ENCODE measurements at regions not wholly inside any gene's neighbourhood (a gene's known extent, or its start where the extent isn't known, plus 50 kb on each side); places are given as distances from the start of the nearest gene placed in this dataset.

- no peak overlapping the region for H3K4me3 Mint-ChIP-seq
- H3K9me3 Mint-ChIP-seq: no peaks in the 10 kb centered on the region
- ATAC-seq (replicated peaks; ENCODE audit: extremely low read depth, poor library complexity, severe bottlenecking): no peak
- no peaks in the 10 kb centered on the region for H3K4me1 Mint-ChIP-seq
- no peak for DNase-seq (ENCODE audit: low spot score in 2 of 2)
- H3K27ac Mint-ChIP-seq (ENCODE audit: low read depth): no peak overlapping the region
- H3K27me3 Mint-ChIP-seq: no peaks in the 10 kb centered on the region
- H3K36me3 Mint-ChIP-seq (ENCODE audit: insufficient read depth): no peaks in the 10 kb centered on the region
These were observed 291.7 kb upstream of the EMCN start for GRCh38 chr4:100809506-100809905.

GRCh38 chr4:100806988-100807387, 289.2 kb upstream of the EMCN start:
- no peak overlapping the region for H3K4me3 Mint-ChIP-seq
- no peak overlapping the region for H3K27ac Mint-ChIP-seq (ENCODE audit: low read depth)
- no peak for DNase-seq (ENCODE audit: low spot score in 2 of 2)
- H3K9me3 Mint-ChIP-seq: no peaks in the 10 kb centered on the region
- H3K4me1 Mint-ChIP-seq: no peaks in the 10 kb centered on the region
- ATAC-seq (replicated peaks; ENCODE audit: extremely low read depth, poor library complexity, severe bottlenecking): no peak
- H3K36me3 Mint-ChIP-seq (ENCODE audit: insufficient read depth): no peaks in the 10 kb centered on the region
- H3K27me3 Mint-ChIP-seq: no peaks in the 10 kb centered on the region

DNA sequence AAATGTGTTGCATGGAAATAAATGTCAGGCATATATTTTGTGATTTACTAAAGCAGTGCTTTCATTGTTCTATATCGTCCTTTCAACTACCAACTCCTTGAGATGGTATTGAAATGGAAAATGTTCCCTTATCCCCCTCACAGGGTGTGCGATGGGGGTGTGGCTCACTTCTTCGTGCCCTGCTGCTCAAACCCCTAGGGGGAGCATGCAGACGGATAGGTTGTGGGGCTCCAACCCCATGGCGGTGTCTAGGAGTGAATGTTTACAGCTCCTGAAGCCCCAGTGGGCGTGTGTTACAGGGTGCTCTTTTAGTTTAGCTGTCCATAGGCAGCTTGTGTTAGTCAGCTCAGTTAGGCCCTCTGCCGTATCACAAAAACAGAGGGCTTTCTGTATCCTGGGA, 287.7 kb upstream of the EMCN start:
- Mint-ChIP-seq H3K27me3 (no peaks in the 10 kb centered on the region), H3K36me3 (ENCODE audit: insufficient read depth) (no peaks in the 10 kb centered on the region), H3K27ac (ENCODE audit: low read depth) (no peak overlapping the region), H3K4me1 (no peaks in the 10 kb centered on the region), H3K9me3 (no peaks in the 10 kb centered on the region), H3K4me3 (no peak overlapping the region)
- DNase-seq (ENCODE audit: low spot score in 2 of 2) (no peak), ATAC-seq (replicated peaks; ENCODE audit: extremely low read depth, poor library complexity, severe bottlenecking) (no peak)

- Mint-ChIP-seq H3K36me3 (ENCODE audit: insufficient read depth) (no peaks in the 10 kb centered on the region), H3K27me3 (no peaks in the 10 kb centered on the region), H3K27ac (ENCODE audit: low read depth) (no peak overlapping the region), H3K4me1 (no peaks in the 10 kb centered on the region), H3K9me3 (no peaks in the 10 kb centered on the region), H3K4me3 (no peak overlapping the region)
- DNase-seq (ENCODE audit: low spot score in 2 of 2): no peak
- ATAC-seq (replicated peaks; ENCODE audit: extremely low read depth, poor library complexity, severe bottlenecking): no peak
These were observed 286.9 kb upstream of the EMCN start for GRCh38 chr4:100804576-100805360.

- Mint-ChIP-seq H3K27ac (ENCODE audit: low read depth) (no peak overlapping the region), H3K4me1 (no peaks in the 10 kb centered on the region), H3K4me3 (no peak overlapping the region), H3K9me3 (no peaks in the 10 kb centered on the region), H3K36me3 (ENCODE audit: insufficient read depth) (no peaks in the 10 kb centered on the region), H3K27me3 (no peaks in the 10 kb centered on the region)
- no peak for DNase-seq (ENCODE audit: low spot score in 2 of 2)
- ATAC-seq (replicated peaks; ENCODE audit: extremely low read depth, poor library complexity, severe bottlenecking): no peak
These were observed 285.9 kb upstream of the EMCN start for GRCh38 chr4:100803751-100804150.

DNA sequence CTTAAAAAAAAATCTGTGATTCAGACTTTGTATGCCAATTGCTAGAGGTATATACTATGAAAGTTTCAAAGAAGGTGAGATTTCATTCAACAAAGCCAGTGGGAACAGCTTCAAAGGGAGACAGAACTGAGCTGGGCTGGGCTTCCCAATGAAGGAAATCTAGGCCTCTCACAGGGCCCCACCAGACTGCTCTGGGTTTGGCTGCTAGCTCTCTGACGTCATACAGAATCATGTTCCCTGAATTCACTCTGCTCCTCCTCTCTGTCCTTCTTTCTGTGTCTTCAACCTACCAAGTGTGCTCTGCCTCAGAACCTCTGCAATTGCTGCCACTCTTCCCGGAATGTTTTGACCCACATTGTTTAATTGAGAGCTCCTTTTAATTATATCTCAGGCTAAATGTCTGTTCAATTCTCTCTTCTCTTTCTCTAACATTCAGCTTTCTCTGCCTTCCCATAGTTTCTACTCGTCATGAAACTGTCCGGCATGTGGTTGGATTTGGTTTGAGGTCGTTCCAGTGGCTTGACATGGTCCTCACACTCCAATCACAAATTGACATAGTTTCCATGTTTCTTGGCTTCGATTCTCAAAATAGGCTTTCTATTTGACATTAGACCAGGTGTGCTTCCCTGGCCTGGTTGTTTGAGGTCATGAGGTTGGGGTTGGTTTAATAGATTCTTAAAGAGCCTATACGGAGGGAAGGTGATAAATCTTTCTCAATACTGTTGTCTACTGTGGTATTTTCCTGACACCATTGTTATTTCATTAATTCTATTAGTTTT, 282.1 kb upstream of the EMCN start:
- Mint-ChIP-seq H3K4me1 (no peaks in the 10 kb centered on the region), H3K27ac (ENCODE audit: low read depth) (no peak overlapping the region)

DNA sequence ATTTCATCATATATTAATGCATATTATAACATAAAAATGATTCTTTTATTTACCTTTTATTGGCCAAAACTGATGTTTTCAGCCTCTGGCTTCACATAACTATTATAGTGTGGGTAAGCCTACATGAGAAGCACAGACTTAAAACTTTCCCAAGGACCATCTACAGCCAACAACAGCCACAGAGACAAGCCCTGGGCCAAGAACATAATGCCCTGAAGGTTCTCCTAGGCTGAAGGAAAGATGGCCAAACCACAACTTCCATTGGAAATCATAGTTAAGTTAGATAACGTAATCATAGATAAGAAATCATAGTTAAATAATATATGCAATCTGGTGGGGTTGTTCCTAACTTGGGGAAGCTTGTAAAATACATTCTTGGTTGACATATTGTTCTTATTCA, 280.0 kb upstream of the EMCN start:
- Mint-ChIP-seq H3K4me3 (no peak overlapping the region), H3K4me1 (no peaks in the 10 kb centered on the region), H3K27me3 (no peaks in the 10 kb centered on the region), H3K27ac (ENCODE audit: low read depth) (no peak overlapping the region), H3K9me3 (no peaks in the 10 kb centered on the region), H3K36me3 (ENCODE audit: insufficient read depth) (no peaks in the 10 kb centered on the region)
- ATAC-seq (replicated peaks; ENCODE audit: extremely low read depth, poor library complexity, severe bottlenecking): no peak
- DNase-seq (ENCODE audit: low spot score in 2 of 2): no peak

More for the DNA sequence above, 282.1 kb upstream of the EMCN start:
- ATAC-seq (replicated peaks; ENCODE audit: extremely low read depth, poor library complexity, severe bottlenecking) (no peak), DNase-seq (ENCODE audit: low spot score in 2 of 2) (no peak)
- H3K9me3 Mint-ChIP-seq: no peaks in the 10 kb centered on the region
- no peaks in the 10 kb centered on the region for H3K27me3 Mint-ChIP-seq
- no peak overlapping the region for H3K4me3 Mint-ChIP-seq
- H3K36me3 Mint-ChIP-seq (ENCODE audit: insufficient read depth): no peaks in the 10 kb centered on the region

DNA sequence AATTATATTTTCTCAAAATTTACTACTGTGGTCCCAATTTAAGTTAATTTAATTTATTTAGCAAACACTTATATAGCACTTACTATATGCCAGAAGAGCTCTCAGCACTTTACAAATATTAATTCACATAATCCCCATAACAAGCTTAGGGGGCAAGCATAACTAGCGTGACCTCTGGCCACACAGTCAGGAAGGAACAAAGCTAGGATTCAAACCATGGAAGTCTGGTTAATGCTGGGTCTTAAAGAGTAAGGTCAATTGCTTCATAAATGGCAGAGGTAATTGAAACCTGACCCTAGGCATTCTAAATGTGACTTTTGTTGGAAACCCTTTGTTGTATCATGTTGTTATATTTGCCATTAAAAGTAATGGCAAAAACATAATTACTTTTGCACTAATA, 279.5 kb upstream of the EMCN start:
- no peak for DNase-seq (ENCODE audit: low spot score in 2 of 2)
- H3K27ac Mint-ChIP-seq (ENCODE audit: low read depth): no peak overlapping the region
- no peaks in the 10 kb centered on the region for H3K4me1 Mint-ChIP-seq
- H3K9me3 Mint-ChIP-seq: no peaks in the 10 kb centered on the region
- no peak overlapping the region for H3K4me3 Mint-ChIP-seq
- no peak for ATAC-seq (replicated peaks; ENCODE audit: extremely low read depth, poor library complexity, severe bottlenecking)
- no peaks in the 10 kb centered on the region for H3K36me3 Mint-ChIP-seq (ENCODE audit: insufficient read depth)
- no peaks in the 10 kb centered on the region for H3K27me3 Mint-ChIP-seq

GRCh38 chr4:100796332-100796731, 278.5 kb upstream of the EMCN start:
- no peak overlapping the region for H3K27ac Mint-ChIP-seq (ENCODE audit: low read depth)
- no peaks in the 10 kb centered on the region for H3K27me3 Mint-ChIP-seq
- no peaks in the 10 kb centered on the region for H3K4me1 Mint-ChIP-seq
- no peak for ATAC-seq (replicated peaks; ENCODE audit: extremely low read depth, poor library complexity, severe bottlenecking)
- no peak for DNase-seq (ENCODE audit: low spot score in 2 of 2)
- H3K4me3 Mint-ChIP-seq: no peak overlapping the region
- H3K36me3 Mint-ChIP-seq (ENCODE audit: insufficient read depth): no peaks in the 10 kb centered on the region
- no peaks in the 10 kb centered on the region for H3K9me3 Mint-ChIP-seq

- Mint-ChIP-seq H3K27me3 (no peaks in the 10 kb centered on the region), H3K36me3 (ENCODE audit: insufficient read depth) (no peaks in the 10 kb centered on the region), H3K9me3 (no peaks in the 10 kb centered on the region), H3K4me1 (no peaks in the 10 kb centered on the region), H3K4me3 (no peak overlapping the region), H3K27ac (ENCODE audit: low read depth) (no peak overlapping the region)
- no peak for ATAC-seq (replicated peaks; ENCODE audit: extremely low read depth, poor library complexity, severe bottlenecking)
- DNase-seq (ENCODE audit: low spot score in 2 of 2): no peak
These were observed 277.8 kb upstream of the EMCN start for GRCh38 chr4:100795581-100795980.

- H3K9me3 Mint-ChIP-seq: no peaks in the 10 kb centered on the region
- ATAC-seq (replicated peaks; ENCODE audit: extremely low read depth, poor library complexity, severe bottlenecking) (no peak), DNase-seq (ENCODE audit: low spot score in 2 of 2) (no peak)
- no peaks in the 10 kb centered on the region for H3K27me3 Mint-ChIP-seq
- no peak overlapping the region for H3K4me3 Mint-ChIP-seq
- H3K4me1 Mint-ChIP-seq: no peaks in the 10 kb centered on the region
- H3K36me3 Mint-ChIP-seq (ENCODE audit: insufficient read depth): no peaks in the 10 kb centered on the region
- no peak overlapping the region for H3K27ac Mint-ChIP-seq (ENCODE audit: low read depth)
These were observed 273.2 kb upstream of the EMCN start for GRCh38 chr4:100790836-100791615.

GRCh38 chr4:100789991-100790390, 272.2 kb upstream of the EMCN start:
- DNase-seq (ENCODE audit: low spot score in 2 of 2): no peak
- ATAC-seq (replicated peaks; ENCODE audit: extremely low read depth, poor library complexity, severe bottlenecking): no peak
- Mint-ChIP-seq H3K4me3 (no peak overlapping the region), H3K27me3 (no peaks in the 10 kb centered on the region), H3K27ac (ENCODE audit: low read depth) (no peak overlapping the region), H3K4me1 (no peaks in the 10 kb centered on the region), H3K36me3 (ENCODE audit: insufficient read depth) (no peaks in the 10 kb centered on the region), H3K9me3 (no peaks in the 10 kb centered on the region)
